Activated CD8-positive, alpha-beta T cell treated with anti-CD3 and anti-CD28 coated beads for 36 hours (primary cell): ENCODE measurements at regions not wholly inside any gene's neighbourhood (a gene's known extent, or its start where the extent isn't known, plus 50 kb on each side); places are given as distances from the start of the nearest gene placed in this dataset.
"Not testable (repeated sequence)": the region's sequence is repeated elsewhere in the genome, so short reads cannot be mapped to it uniquely, and the experiment has no call there.

Experiments
- ATAC-seq: fragments of 200-7000 bp; cut with Tn5 transposase; one replicate; pipeline ENCODE4 v1.10.0; 2021; ENCODE audit warnings: mild to moderate bottlenecking, moderate library complexity
- CTCF ChIA-PET: fragments of 350-600 bp; sonication (Branson Sonifier 250); formaldehyde crosslinking; loops from one replicate; lab custom pipeline; 2021; ENCODE audit warnings: antibody characterized with exemption; lab: Charles Lee
- POLR2A ChIA-PET: fragments of 350-600 bp; sonication (Branson Sonifier 250); formaldehyde crosslinking; loops from one replicate; lab custom pipeline; 2021; ENCODE audit warnings: antibody characterized with exemption; lab: Charles Lee
- DNase-seq: peaks from one replicate; pipeline ENCODE4 v3.0.0-alpha.2; 2020
- H3K27ac Mint-ChIP-seq: one replicate; pipeline ENCODE4 v1.8.0; 2021; ENCODE audit warnings: mild to moderate bottlenecking, mixed read lengths
- H3K27me3 Mint-ChIP-seq: one replicate; pipeline ENCODE4 v1.8.0; 2021; ENCODE audit warnings: mixed read lengths
- H3K36me3 Mint-ChIP-seq: one replicate; pipeline ENCODE4 v1.8.0; 2021; ENCODE audit warnings: low read depth, mixed read lengths
- H3K4me1 Mint-ChIP-seq: one replicate; pipeline ENCODE4 v1.8.0; 2021; ENCODE audit warnings: low read depth, mixed read lengths
- H3K4me3 Mint-ChIP-seq: one replicate; pipeline ENCODE4 v1.8.0; 2021; ENCODE audit warnings: mild to moderate bottlenecking, moderate library complexity, mixed read lengths
- H3K9me3 Mint-ChIP-seq: one replicate; pipeline ENCODE4 v1.8.0; 2021; ENCODE audit warnings: mixed read lengths
- CTCF ChIP-seq: fragments of 200-600 bp; IDR thresholded peaks from one replicate; pipeline ENCODE4 v1.8.0; 2022; ENCODE audit warnings: antibody characterized with exemption, mild to moderate bottlenecking
- intact Hi-C: fragments of 100-400 bp; cut with micrococcal nuclease; formaldehyde crosslinking; loops from one replicate; pipeline ENCODE4 v1.10.0; 2022

- no peak for TF ChIP-seq CTCF
- intact Hi-C loops = no loop called here
- H3K4me3 Mint-ChIP-seq = no peak overlapping the region
- ChIA-PET POLR2A (no interaction called here), CTCF (no interaction called here)
- no peaks in the 10 kb centered on the region for H3K27me3 Mint-ChIP-seq
- H3K27ac Mint-ChIP-seq = no peak overlapping the region
- DNase-seq = no peak
- no peak for ATAC-seq
- no peaks in the 10 kb centered on the region for H3K36me3 Mint-ChIP-seq
- H3K9me3 Mint-ChIP-seq = no peaks in the 10 kb centered on the region
- H3K4me1 Mint-ChIP-seq = peaks cover 9% of the 10 kb centered on the region
These were observed 166.2 kb downstream of the MAGEB17 start for GRCh38 chrX:16333453-16333852.

- intact Hi-C loops = no loop called here
- Mint-ChIP-seq H3K27me3 (no peaks in the 10 kb centered on the region), H3K27ac (no peak overlapping the region), H3K9me3 (no peaks in the 10 kb centered on the region), H3K4me3 (no peak overlapping the region), H3K4me1 (peaks cover 9% of the 10 kb centered on the region), H3K36me3 (no peaks in the 10 kb centered on the region)
- DNase-seq (no peak), ATAC-seq (no peak)
- ChIA-PET POLR2A (no interaction called here), CTCF (no interaction called here)
- no peak for TF ChIP-seq CTCF
These were observed 167.9 kb downstream of the MAGEB17 start for GRCh38 chrX:16335181-16335580.

- no peaks in the 10 kb centered on the region for H3K9me3 Mint-ChIP-seq
- ChIA-PET CTCF (no interaction called here), POLR2A (no interaction called here)
- ATAC-seq (no peak), DNase-seq (no peak)
- TF ChIP-seq CTCF = no peak
- peaks cover 10% of the 10 kb centered on the region for H3K27me3 Mint-ChIP-seq
- H3K4me3 Mint-ChIP-seq = no peak overlapping the region
- intact Hi-C loops = no loop called here
- no peak overlapping the region for H3K27ac Mint-ChIP-seq
- H3K36me3 Mint-ChIP-seq = no peaks in the 10 kb centered on the region
- H3K4me1 Mint-ChIP-seq = no peaks in the 10 kb centered on the region
These were observed 180.8 kb downstream of the MAGEB17 start for GRCh38 chrX:16347968-16348670.

GRCh38 chrX:16357902-16358301, 190.6 kb downstream of the MAGEB17 start:
- TF ChIP-seq CTCF = no peak
- Mint-ChIP-seq H3K4me3 (no peak overlapping the region), H3K9me3 (no peaks in the 10 kb centered on the region), H3K27ac (no peak overlapping the region), H3K27me3 (no peaks in the 10 kb centered on the region), H3K36me3 (no peaks in the 10 kb centered on the region), H3K4me1 (no peaks in the 10 kb centered on the region)
- CTCF ChIA-PET = no interaction called here
- DNase-seq = no peak
- POLR2A ChIA-PET = no interaction called here
- intact Hi-C loops = no loop called here
- no peak for ATAC-seq

GRCh38 chrX:16360056-16360455, 192.8 kb downstream of the MAGEB17 start:
- H3K4me3 Mint-ChIP-seq, ATAC-seq, H3K27ac Mint-ChIP-seq, POLR2A ChIA-PET, H3K9me3 Mint-ChIP-seq, H3K27me3 Mint-ChIP-seq, DNase-seq, H3K4me1 Mint-ChIP-seq, CTCF ChIA-PET, H3K36me3 Mint-ChIP-seq, intact Hi-C loops: not testable (repeated sequence)
